ENCODE measurements at regions not wholly inside any gene's neighbourhood (a gene's known extent, or its start where the extent isn't known, plus 50 kb on each side); places are given as distances from the start of the nearest gene placed in this dataset.

DNA sequence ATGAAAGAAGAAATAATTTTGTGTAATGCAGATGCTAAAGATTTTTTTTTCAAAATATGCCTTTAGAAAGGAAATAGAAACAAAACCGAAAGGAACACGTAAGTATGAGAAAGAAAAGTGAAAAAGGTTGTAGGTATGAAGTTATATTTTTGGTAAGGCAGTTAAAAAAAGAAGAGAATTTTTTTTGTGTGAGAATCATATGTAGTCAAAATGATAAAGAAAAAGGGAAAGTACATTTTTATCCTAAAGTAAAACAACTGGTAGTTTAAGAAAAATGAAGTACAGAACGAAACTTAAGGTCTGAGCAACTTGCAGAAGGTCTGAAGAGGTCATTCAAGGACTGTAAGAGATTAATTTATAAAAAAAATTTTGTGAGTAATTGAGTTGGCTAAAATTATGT lies 164.0 kb upstream of the TRAM1L1 start:
- H3K4me3 ChIP-seq (ENCODE audit: low read length): no peak overlapping the region
- DNase-seq (ENCODE audit: low read depth): no peak
- TF ChIP-seq, protein P1, sequence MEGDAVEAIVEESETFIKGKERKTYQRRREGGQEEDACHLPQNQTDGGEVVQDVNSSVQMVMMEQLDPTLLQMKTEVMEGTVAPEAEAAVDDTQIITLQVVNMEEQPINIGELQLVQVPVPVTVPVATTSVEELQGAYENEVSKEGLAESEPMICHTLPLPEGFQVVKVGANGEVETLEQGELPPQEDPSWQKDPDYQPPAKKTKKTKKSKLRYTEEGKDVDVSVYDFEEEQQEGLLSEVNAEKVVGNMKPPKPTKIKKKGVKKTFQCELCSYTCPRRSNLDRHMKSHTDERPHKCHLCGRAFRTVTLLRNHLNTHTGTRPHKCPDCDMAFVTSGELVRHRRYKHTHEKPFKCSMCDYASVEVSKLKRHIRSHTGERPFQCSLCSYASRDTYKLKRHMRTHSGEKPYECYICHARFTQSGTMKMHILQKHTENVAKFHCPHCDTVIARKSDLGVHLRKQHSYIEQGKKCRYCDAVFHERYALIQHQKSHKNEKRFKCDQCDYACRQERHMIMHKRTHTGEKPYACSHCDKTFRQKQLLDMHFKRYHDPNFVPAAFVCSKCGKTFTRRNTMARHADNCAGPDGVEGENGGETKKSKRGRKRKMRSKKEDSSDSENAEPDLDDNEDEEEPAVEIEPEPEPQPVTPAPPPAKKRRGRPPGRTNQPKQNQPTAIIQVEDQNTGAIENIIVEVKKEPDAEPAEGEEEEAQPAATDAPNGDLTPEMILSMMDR (IDR thresholded peaks at IDR 0.05; ENCODE audit: insufficient read depth, low read depth, low read length, missing control alignments): no peak

DNA sequence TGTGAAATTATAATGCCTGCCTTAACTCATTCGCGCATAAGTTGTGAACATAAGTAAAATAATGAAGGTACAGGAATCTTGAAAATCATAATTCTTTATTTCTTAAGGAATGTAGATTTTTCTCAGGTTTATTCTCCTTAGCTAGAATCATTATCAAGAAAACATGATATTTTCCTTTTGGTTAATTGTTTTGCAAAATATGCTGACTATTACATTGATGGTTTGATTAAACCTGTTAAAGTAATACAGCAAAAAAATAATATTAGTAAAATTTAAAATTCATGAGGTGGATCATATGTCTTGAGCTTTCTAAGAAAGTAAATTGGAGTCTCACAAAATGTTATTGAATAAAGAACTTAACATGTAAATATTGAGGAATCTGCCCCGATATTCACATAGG lies 178.7 kb upstream of the TRAM1L1 start:
- TF ChIP-seq, protein P1 (IDR thresholded peaks at IDR 0.05; ENCODE audit: insufficient read depth, low read depth, low read length, missing control alignments): no peak
- no peak overlapping the region for H3K4me3 ChIP-seq (ENCODE audit: low read length)
- DNase-seq (ENCODE audit: low read depth): no peak

DNA sequence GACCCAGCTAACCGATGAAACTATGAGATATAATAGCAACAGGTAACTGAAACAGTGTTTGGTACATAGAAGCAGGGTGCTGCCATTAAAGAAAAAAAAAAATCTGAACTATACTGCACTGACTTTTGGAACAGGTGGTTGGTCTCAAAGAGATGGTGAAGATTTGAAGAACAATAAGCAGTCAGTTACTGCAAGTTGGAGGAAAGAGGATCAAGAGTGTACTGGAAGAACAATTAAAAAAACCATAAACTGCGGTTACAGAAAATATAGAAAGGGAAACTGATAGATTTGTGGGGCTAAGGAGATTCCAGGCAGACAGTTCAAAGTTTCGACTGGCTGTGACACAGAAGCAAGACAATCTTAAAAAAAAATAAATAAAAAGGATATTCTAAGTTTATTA lies 181.9 kb upstream of the TRAM1L1 start:
- DNase-seq (ENCODE audit: low read depth): no peak
- TF ChIP-seq, protein P1 (IDR thresholded peaks at IDR 0.05; ENCODE audit: insufficient read depth, low read depth, low read length, missing control alignments): no peak
- no peak overlapping the region for H3K4me3 ChIP-seq (ENCODE audit: low read length)

DNA sequence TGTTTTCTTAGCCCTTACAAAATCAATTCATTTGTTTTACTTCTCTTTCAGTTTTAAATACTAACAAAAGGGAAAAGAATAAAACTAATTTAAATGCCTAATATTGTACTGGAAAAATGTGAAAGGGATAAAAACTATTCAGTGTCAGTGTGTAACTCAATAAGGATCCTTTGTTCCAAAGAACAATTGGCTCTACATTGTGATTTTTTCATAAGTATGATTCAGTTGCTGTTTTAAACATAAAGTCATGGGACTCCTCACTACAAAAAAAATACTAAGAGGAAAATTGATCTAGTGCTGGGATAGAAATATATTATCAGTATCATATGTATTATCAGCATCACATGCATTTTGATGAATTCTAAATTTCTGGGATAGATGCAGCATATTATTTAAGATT lies 199.4 kb upstream of the TRAM1L1 start:
- no peak for DNase-seq (ENCODE audit: low read depth)
- TF ChIP-seq, protein P1 (IDR thresholded peaks at IDR 0.05; ENCODE audit: insufficient read depth, low read depth, low read length, missing control alignments): no peak
- no peak overlapping the region for H3K4me3 ChIP-seq (ENCODE audit: low read length)

DNA sequence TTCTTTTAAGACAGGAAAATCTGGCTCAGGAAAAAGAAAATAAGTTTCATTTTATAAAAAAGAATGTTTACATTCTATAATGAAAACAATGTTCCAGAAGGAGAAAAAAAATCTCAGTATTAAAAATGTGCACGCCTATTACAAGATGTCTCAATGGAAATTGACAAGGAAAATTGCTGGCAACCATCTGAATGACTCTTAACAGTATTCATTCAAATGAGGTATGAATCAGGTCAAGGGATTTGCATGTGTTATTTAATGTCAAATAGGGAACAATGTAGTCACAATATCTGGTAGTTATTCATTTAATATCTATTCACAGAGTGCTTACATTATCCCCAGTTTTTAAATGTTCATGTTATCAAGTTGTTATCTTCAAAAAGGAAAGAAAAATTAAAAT lies 208.4 kb upstream of the TRAM1L1 start:
- TF ChIP-seq, protein P1 (IDR thresholded peaks at IDR 0.05; ENCODE audit: insufficient read depth, low read depth, low read length, missing control alignments): no peak
- peak; percentile 21 for DNase-seq (ENCODE audit: low read depth)
- no peak overlapping the region for H3K4me3 ChIP-seq (ENCODE audit: low read length)

DNA sequence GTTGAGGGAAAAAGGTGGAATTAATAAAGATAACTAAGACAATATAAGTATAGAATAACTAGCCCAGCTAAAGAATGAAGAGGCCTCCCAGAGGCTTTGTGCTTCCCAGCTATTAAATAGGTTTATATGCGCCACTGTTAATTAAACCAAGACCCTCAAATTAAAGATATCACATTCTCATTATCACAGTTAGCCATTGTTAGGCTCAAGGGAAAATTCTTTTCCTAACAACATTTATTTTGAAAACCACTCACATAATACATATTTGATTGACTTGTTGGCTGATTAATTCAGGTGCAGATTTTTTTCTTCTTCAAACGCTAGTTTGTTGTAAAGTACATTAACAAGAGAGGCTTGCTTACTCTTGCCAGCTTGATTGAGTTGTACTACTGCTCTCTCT lies 216.8 kb upstream of the TRAM1L1 start:
- DNase-seq (ENCODE audit: low read depth): no peak
- TF ChIP-seq, protein P1 (IDR thresholded peaks at IDR 0.05; ENCODE audit: insufficient read depth, low read depth, low read length, missing control alignments): no peak
- no peak overlapping the region for H3K4me3 ChIP-seq (ENCODE audit: low read length)

DNA sequence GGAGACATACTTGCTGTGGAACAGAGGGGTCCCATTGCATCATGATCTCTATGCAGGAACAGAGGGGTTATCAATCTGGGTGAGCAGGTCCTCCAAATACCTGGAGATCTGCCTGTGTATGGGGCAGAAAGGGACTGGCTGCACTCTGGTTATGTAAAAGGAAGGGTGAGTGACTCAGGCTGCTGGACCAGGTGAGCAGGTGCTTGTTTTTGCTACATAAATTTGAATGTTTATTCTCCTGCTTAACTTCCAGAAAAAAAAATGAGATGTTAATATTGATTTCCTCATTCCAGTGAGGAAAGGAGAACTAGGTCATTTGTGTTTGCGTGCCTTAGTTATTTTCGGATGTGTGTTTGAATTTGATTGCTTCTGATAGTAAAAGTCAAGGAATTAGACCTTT lies 225.8 kb upstream of the TRAM1L1 start:
- no peak overlapping the region for H3K4me3 ChIP-seq (ENCODE audit: low read length)
- peak; percentile 16 for DNase-seq (ENCODE audit: low read depth)
- TF ChIP-seq, protein P1 (IDR thresholded peaks at IDR 0.05; ENCODE audit: insufficient read depth, low read depth, low read length, missing control alignments): no peak

Measured in epithelial cell of esophagus (primary cell).